Thoracic aorta (tissue), 2 donors: ENCODE measurements at regions not wholly inside any gene's neighbourhood (a gene's known extent, or its start where the extent isn't known, plus 50 kb on each side); places are given as distances from the start of the nearest gene placed in this dataset.

Experiments
- ATAC-seq: fragments of 150-250 bp; one replicate; pipeline ENCODE4 v1.8.0; 2017; ENCODE audit warnings: low read depth; ENCODE audit not compliant: insufficient number of reproducible peaks, low FRiP score
- DNase-seq: peaks from one replicate; pipeline ENCODE4 v3.0.0-alpha.2; 2020; ENCODE audit warnings: low spot score
- H3K27ac ChIP-seq, 2 donors: fragments of 200-600 bp; sonication (generic); 1 replicate in 1 of 2; 2 replicates in 1 of 2; pipeline ENCODE4 v1.5.1; 2016; ENCODE audit warnings: mild to moderate bottlenecking in 2 of 2, moderate library complexity in 2 of 2
- H3K27me3 ChIP-seq: fragments of 200-600 bp; sonication (generic); replicated peaks from 2 replicates; pipeline ENCODE4 v1.6.0; 2016; ENCODE audit warnings: mild to moderate bottlenecking; ENCODE audit not compliant: insufficient read depth
- H3K36me3 ChIP-seq: fragments of 200-600 bp; sonication (generic); one replicate; pipeline ENCODE4 v1.5.1; 2016
- H3K4me1 ChIP-seq, 2 donors: fragments of 200-600 bp; sonication (generic); 1 replicate in 1 of 2; 2 replicates in 1 of 2; pipeline versions ENCODE4 v1.5.1 to v1.6.0; 2016; ENCODE audit warnings: low read depth in 2 of 2, mild to moderate bottlenecking in 1 of 2; ENCODE audit not compliant: control insufficient read depth in 1 of 2
- H3K4me3 ChIP-seq: fragments of 200-600 bp; sonication (generic); 2 replicates; pipeline ENCODE4 v1.5.1; 2016; ENCODE audit warnings: mild to moderate bottlenecking
- H3K9me3 ChIP-seq: fragments of 200-600 bp; sonication (generic); 2 replicates; pipeline ENCODE4 v1.5.1; 2016
- TF ChIP-seq, protein P1 (sequence below): fragments of 200-600 bp; sonication (generic); IDR thresholded peaks from one replicate; pipeline ENCODE4 v1.5.1; 2019; ENCODE audit warnings: antibody characterized with exemption

DNA sequence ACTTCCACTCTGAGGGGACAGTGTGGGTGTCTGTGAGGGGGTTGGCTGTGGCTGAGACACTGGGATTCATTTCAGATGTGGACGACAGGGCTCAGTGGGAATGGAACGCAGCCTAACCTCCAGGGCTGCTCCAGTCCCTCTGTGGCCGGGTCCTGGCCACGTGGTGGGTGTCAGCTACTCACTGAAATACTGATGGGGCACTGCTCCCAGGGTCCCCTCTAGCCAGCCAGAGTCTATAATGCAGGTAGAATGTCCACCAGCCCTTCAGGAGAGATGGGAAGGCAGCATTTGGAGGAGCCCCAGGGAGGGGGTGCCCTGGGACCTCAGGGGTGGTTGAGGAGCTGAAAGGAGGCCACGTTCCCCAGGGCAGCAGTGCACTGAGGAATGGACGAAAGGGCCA lies 87.2 kb upstream of the LANCL2 start:
- Histone ChIP-seq H3K9me3 (no peaks in the 10 kb centered on the region), H3K27ac (no peak overlapping the region), H3K4me1 (no peaks in the 10 kb centered on the region), H3K36me3 (no peaks in the 10 kb centered on the region), H3K27me3 (no peaks in the 10 kb centered on the region), H3K4me3 (no peak overlapping the region)
- no peak for DNase-seq
- TF ChIP-seq, protein P1, sequence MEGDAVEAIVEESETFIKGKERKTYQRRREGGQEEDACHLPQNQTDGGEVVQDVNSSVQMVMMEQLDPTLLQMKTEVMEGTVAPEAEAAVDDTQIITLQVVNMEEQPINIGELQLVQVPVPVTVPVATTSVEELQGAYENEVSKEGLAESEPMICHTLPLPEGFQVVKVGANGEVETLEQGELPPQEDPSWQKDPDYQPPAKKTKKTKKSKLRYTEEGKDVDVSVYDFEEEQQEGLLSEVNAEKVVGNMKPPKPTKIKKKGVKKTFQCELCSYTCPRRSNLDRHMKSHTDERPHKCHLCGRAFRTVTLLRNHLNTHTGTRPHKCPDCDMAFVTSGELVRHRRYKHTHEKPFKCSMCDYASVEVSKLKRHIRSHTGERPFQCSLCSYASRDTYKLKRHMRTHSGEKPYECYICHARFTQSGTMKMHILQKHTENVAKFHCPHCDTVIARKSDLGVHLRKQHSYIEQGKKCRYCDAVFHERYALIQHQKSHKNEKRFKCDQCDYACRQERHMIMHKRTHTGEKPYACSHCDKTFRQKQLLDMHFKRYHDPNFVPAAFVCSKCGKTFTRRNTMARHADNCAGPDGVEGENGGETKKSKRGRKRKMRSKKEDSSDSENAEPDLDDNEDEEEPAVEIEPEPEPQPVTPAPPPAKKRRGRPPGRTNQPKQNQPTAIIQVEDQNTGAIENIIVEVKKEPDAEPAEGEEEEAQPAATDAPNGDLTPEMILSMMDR: no peak
- ATAC-seq: no peak

DNA sequence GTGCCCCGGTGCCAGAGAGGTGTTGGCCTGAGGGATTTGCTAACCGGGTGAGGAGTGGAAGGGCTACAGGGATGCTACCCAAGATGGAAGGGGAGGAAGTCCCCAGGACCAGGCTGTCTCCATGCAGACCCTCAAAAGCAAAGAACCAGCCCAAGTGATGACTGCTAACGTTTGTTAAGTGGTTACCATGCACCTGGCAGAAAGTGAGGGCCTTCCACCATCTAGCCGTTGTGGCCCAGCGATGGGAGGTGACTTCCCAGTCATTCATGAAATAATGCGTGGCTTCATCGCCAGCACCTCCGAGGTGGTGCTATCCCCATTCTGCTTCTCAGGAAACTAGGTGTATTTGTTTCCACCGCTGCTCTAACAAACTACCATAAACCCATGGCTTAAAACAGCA lies 86.8 kb upstream of the LANCL2 start:
- no peak for ATAC-seq
- TF ChIP-seq, protein P1: no peak
- no peak for DNase-seq
- Histone ChIP-seq H3K4me1 (no peaks in the 10 kb centered on the region), H3K36me3 (no peaks in the 10 kb centered on the region), H3K4me3 (no peak overlapping the region), H3K27ac (no peak overlapping the region), H3K9me3 (no peaks in the 10 kb centered on the region), H3K27me3 (no peaks in the 10 kb centered on the region)

DNA sequence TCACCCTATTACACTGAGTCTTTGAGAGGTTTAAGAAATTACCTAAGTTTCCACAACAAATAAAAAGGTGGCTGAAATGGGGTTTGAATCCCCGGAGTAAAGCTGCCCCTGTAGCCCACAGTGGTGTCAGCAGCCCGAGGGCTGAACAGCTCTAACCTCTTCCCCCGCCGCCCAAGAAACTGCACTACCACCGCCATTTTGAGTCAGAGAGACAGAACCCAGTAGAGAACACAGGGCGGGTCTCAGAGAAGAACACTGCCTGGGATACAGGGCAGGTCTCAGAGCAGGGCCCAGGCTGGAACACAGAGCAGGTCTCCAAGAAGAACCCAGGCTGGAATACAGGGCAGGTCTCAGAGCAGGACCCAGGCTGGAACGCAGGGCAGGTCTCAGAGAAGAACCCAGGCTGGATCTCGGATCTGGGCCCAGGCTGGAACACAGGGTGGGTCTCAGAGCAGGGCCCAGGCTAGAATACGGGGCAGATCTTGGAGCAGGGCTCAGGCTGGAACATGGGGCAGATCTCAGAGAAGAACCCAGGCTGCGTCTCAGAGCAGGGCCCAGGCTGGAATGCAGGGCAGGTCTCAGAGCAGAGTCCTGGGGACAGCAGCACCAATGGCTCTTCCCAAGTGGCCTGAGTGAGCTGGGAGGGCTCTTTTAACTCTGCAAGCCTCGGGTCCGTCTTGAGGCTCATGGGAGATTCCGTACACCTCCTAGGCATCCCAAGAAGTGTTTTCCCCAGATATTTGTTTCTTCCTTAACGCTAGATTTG lies 85.9 kb upstream of the LANCL2 start:
- Histone ChIP-seq H3K27me3 (no peaks in the 10 kb centered on the region), H3K36me3 (no peaks in the 10 kb centered on the region), H3K4me3 (no peak overlapping the region), H3K4me1 (no peaks in the 10 kb centered on the region), H3K27ac (no peak overlapping the region), H3K9me3 (no peaks in the 10 kb centered on the region)
- TF ChIP-seq, protein P1: no peak
- ATAC-seq: no peak
- no peak for DNase-seq

DNA sequence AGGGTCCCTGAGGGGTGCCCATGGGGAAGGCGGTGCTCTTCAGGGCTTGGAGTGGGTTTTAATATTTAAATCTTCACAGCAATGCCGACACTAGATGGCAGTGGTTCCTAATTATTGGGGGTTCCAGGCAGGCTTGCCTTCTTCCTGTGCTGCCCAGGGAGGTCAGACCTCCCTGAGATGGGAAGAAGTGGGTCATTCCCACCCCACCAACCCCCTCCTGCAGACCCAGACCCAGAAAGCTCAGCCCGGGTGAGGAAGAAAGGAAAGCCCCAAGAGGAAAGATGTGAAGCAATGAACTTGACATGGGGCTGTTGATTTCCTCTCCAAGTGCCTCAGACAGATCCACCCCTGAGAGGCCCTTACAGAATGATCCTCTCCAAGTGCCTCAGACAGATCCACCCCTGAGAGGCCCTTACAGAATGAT lies 85.1 kb upstream of the LANCL2 start:
- no peaks in the 10 kb centered on the region for H3K4me1 ChIP-seq
- ATAC-seq: peak; percentile 65

DNA sequence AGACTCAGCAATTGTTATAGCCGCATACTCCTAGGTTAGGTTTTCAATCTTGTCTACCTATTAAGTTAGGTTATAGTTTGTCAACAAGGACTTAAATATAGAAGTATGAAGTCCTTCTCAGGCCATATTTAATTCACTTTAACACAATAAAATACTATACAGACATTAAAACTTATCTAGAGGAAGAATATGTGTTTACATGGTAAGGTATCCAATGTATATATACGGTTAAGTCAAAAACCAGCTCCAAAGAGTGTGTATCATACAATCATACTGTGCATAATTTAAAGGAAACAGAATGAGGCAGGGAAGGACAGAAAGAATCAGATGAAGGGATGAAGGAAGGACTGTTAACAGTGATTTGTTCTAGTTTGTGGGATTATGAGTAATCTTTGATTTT lies 79.5 kb upstream of the LANCL2 start:
- no peak for DNase-seq
- no peaks in the 10 kb centered on the region for H3K36me3 ChIP-seq
- H3K9me3 ChIP-seq: no peaks in the 10 kb centered on the region
- no peaks in the 10 kb centered on the region for H3K27me3 ChIP-seq
- H3K27ac ChIP-seq: no peak overlapping the region
- no peak for ATAC-seq
- no peak overlapping the region for H3K4me3 ChIP-seq
- H3K4me1 ChIP-seq: no peaks in the 10 kb centered on the region
- TF ChIP-seq, protein P1: no peak

More for the DNA sequence above, 85.1 kb upstream of the LANCL2 start:
- Histone ChIP-seq H3K9me3 (no peaks in the 10 kb centered on the region), H3K4me3 (no peak overlapping the region), H3K27ac (no peak overlapping the region), H3K36me3 (no peaks in the 10 kb centered on the region), H3K27me3 (no peaks in the 10 kb centered on the region)
- DNase-seq: no peak
- TF ChIP-seq, protein P1: peak; percentile 48
